HG03342 (cell line): ENCODE measurements at regions not wholly inside any gene's neighbourhood (a gene's known extent, or its start where the extent isn't known, plus 50 kb on each side); places are given as distances from the start of the nearest gene placed in this dataset.

Experiments
- ATAC-seq: cut with Tn5 transposase; IDR thresholded peaks from one replicate; pipeline ENCODE4 v1.9.1; 2021; ENCODE audit warnings: mild to moderate bottlenecking, moderate library complexity; ENCODE audit not compliant: unreplicated experiment

DNA sequence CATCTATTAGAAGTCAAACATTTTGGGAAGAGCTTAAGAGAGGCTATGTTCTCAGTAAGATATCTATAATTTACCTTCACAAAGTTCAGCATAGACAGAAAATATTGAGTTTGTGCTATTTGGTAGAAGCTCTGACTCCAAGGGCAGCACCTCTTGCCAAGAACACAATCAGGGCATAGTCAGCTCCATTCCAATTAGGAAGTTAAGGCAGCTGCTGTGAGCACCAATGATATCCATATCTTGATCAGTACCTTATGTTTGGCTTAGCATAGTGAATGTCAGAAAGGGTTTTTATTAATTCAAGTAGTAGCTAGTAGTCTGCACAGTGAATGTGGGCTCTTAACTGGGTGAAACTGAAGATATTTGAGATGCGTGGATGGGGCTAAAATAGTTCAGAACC is 86.4 kb upstream of the SPRED2 start:
- no peak for ATAC-seq

GRCh38 chr2:65514555-65515195 is 82.3 kb upstream of the SPRED2 start:
- ATAC-seq: no peak

GRCh38 chr2:65512783-65513182 is 80.4 kb upstream of the SPRED2 start:
- no peak for ATAC-seq

- no peak for ATAC-seq
Measured at GRCh38 chr2:65511306-65511705, 78.9 kb upstream of the SPRED2 start.

DNA sequence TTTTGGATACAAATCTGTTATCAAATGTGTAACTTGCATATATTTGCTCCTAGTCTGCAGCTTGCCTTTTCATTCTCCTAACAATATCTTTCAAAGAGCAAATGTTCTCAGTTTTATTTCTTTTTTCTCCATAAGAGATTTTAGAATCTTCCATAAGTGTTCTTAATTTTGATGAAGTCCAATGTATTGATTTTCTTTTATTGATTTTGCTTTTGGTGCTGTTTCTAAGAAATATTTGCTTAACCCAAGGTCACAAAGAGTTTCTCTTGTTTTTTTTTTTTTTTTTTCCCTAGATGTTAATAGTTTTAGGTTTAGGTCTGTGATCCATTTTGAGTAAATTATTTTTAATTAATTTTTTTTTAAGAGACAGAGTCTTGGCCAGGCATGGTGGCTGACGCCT is 75.8 kb upstream of the SPRED2 start:
- ATAC-seq: no peak

GRCh38 chr2:65507102-65508069 is 75.0 kb upstream of the SPRED2 start:
- ATAC-seq: no peak

DNA sequence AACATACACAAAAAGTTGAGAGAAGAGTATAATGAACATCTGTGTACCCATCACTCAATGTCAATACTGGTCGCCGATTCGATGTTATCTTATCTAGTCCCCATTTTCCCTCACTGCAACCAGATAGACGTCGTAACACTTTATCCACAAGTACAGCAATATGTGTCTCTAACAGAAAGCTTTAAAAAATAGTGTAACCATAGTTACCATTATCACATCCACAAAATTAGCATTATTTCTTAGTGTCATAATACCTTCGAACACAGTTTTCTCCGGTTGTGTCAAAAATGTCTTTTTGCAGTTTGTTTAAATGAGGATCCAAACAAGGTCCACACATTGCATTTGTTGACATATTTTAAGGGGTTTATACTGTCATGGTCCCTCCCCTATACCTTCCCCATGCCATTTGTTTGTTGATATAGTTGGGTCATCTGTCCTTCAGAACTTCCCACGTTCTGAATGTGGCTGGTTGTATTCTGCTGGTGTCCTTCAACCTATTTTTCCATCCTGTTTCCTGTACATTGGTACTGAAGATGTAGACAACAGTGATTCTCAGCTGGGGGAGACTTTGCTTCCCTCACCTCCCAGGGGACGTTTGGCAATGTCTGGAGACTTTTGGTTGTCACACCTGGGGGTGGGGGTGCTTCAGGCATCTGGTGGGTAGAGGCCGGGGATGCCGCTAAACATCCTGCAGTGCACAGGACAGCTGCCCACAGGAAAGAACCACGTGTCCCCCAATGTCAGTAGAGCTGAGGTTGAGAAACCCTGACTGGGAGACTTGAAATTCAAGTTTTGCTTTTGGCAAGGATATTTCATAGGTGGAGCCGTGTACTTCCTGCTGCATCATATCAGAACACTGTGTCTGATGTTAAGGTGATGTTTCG is 72.7 kb upstream of the SPRED2 start:
- ATAC-seq: no peak

GRCh38 chr2:65504201-65504600 is 71.8 kb upstream of the SPRED2 start:
- ATAC-seq: no peak

GRCh38 chr2:65503746-65504145 is 71.3 kb upstream of the SPRED2 start:
- no peak for ATAC-seq

GRCh38 chr2:65501836-65502235 is 69.4 kb upstream of the SPRED2 start:
- no peak for ATAC-seq

GRCh38 chr2:65501074-65501473 is 68.7 kb upstream of the SPRED2 start:
- no peak for ATAC-seq

- ATAC-seq: no peak
Measured at GRCh38 chr2:65500310-65501040, 68.1 kb upstream of the SPRED2 start.

GRCh38 chr2:65499216-65499615 is 66.8 kb upstream of the SPRED2 start:
- no peak for ATAC-seq

- ATAC-seq: no peak
Measured at GRCh38 chr2:65498396-65498795, 66.0 kb upstream of the SPRED2 start.

DNA sequence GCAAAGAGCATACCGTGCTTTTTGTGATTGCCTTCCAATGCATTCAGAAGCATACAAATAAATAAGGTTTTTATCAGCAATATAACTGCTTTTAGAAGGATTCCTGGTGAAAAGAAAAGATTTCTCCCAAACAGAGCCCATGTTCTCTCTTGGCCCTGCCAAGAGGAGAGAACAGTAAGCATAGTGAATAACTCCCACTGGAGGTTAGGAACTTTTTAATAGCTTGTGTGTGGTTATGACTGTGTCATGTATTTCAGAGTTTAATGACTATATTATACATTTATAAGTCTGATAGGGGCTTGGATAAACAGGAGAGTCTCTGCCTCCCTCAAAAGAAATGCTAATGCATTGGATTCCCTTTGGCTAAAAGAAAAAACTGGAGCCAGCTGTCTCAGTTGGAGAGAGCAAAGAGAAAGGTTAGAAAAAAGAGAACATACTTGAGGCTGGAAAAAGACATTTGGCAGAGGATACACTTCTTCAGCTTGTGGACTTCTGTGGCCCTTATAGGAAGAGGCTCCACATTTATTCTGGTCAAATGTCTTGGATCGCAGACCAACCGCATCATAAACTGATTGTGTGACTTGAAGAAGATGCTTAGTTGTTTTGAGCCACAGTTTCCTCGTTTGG is 63.0 kb upstream of the SPRED2 start:
- ATAC-seq: no peak

GRCh38 chr2:65494078-65494477 is 61.7 kb upstream of the SPRED2 start:
- ATAC-seq: no peak

GRCh38 chr2:65491381-65491905 is 59.0 kb upstream of the SPRED2 start:
- no peak for ATAC-seq

DNA sequence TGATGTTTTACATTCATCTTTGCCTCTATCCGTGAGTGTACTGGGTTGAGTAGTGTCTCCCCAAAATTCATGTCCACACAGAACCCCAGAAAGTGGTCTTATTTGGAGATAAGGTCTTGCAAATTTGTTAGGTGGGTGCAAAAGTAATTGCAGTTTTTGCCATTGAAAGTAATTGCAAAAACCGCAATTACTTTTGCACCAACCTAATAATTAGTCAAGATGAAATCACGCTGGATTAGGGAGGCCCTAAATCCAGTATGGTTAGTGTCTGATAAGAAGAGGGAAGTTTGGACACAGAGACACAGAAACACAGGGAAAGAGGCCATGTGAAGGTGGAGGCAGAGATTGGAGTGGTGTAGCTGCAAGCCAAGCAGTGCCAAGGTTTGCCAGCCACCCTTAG is 57.8 kb upstream of the SPRED2 start:
- ATAC-seq: no peak

- ATAC-seq: no peak
Measured at GRCh38 chr2:65489269-65489668, 56.9 kb upstream of the SPRED2 start.

- no peak for ATAC-seq
Measured at GRCh38 chr2:65488527-65488926, 56.1 kb upstream of the SPRED2 start.
